HEK293 (cell line): ENCODE measurements at regions not wholly inside any gene's neighbourhood (a gene's known extent, or its start where the extent isn't known, plus 50 kb on each side); places are given as distances from the start of the nearest gene placed in this dataset.

Experiments used
- CTCF ChIA-PET: fragments of 350-600 bp; formaldehyde crosslinking; extraction: SDS; loops from one replicate; lab custom pipeline; 2021; ENCODE audit warnings: antibody characterized with exemption; lab: Yijun Ruan, JAX
- POLR2A ChIA-PET: fragments of 300-600 bp; formaldehyde crosslinking; extraction: SDS; loops from one replicate; lab custom pipeline; 2020; ENCODE audit warnings: antibody characterized with exemption, inconsistent platforms; lab: Yijun Ruan, JAX
- H3K27ac ChIP-seq: fragments of 200-500 bp; sonication (Bioruptor generic); 2 replicates; pipeline ENCODE4 v1.5.1; 2014; ENCODE audit warnings: low read depth, low read length, control low read depth, inconsistent platforms; ENCODE audit errors: extremely low read depth
- H3K36me3 ChIP-seq, 2 experiments: fragments of 200-500 bp in 1 of 2; sonication (Bioruptor generic) in 1 of 2; 1 replicate in 1 of 2; 2 replicates in 1 of 2; pipeline ENCODE4 v1.5.1; 2014 to 2017; ENCODE audit warnings: inconsistent platforms in 2 of 2, low read length in 2 of 2; ENCODE audit not compliant: control insufficient read depth in 2 of 2, insufficient read depth in 1 of 2
- H3K4me1 ChIP-seq: fragments of 200-500 bp; sonication (Bioruptor generic); 2 replicates; pipeline ENCODE4 v1.5.1; 2014; ENCODE audit warnings: mild to moderate bottlenecking, low read length, inconsistent platforms; ENCODE audit not compliant: control insufficient read depth, insufficient read depth
- H3K4me3 ChIP-seq: 2 replicates; pipeline ENCODE4 v1.5.1; 2011; ENCODE audit warnings: low read depth, mild to moderate bottlenecking, control low read depth, low read length, moderate library complexity
- H3K9me3 ChIP-seq: fragments of 200-500 bp; sonication (Bioruptor generic); 2 replicates; pipeline ENCODE4 v1.5.1; 2014; ENCODE audit warnings: low read depth, low read length, inconsistent platforms; ENCODE audit not compliant: control insufficient read depth, insufficient read depth
- EGR2 ChIP-seq: fragments of 450-650 bp; formaldehyde crosslinking; IDR thresholded peaks from 2 replicates; pipeline ENCODE4 v1.5.1; 2016; ENCODE audit warnings: low read depth, missing biosample characterization, missing genetic modification characterization
- GLI2 ChIP-seq: fragments of 450-650 bp; formaldehyde crosslinking; IDR thresholded peaks from 2 replicates; pipeline ENCODE4; 2017; ENCODE audit warnings: missing biosample characterization, missing genetic modification characterization, low read depth, borderline replicate concordance
- GLIS1 ChIP-seq: fragments of 450-650 bp; formaldehyde crosslinking; IDR thresholded peaks from 2 replicates; pipeline ENCODE4 v1.5.1; 2016; ENCODE audit warnings: missing biosample characterization, missing genetic modification characterization
- GLIS2 ChIP-seq: fragments of 450-650 bp; formaldehyde crosslinking; IDR thresholded peaks from 2 replicates; pipeline ENCODE4 v1.5.1; 2016; ENCODE audit warnings: missing biosample characterization, missing genetic modification characterization
- KLF10 ChIP-seq: fragments of 450-650 bp; IDR thresholded peaks from 2 replicates; pipeline ENCODE4 v1.5.1; 2018; ENCODE audit warnings: missing biosample characterization, mild to moderate bottlenecking, missing genetic modification characterization
- KLF9 ChIP-seq: fragments of 450-650 bp; formaldehyde crosslinking; IDR thresholded peaks from 2 replicates; pipeline ENCODE4 v1.5.1; 2016; ENCODE audit warnings: missing biosample characterization, missing genetic modification characterization, low read depth
- PBX3 ChIP-seq: sonication (generic); formaldehyde crosslinking; IDR thresholded peaks from 2 replicates; pipeline ENCODE4 v1.8.1; 2022; ENCODE audit warnings: mild to moderate bottlenecking, moderate library complexity, missing genetic modification reagents
- PRDM2 ChIP-seq: fragments of 450-650 bp; formaldehyde crosslinking; IDR thresholded peaks from 2 replicates; pipeline ENCODE4 v1.5.1; 2016; ENCODE audit warnings: missing biosample characterization, missing genetic modification characterization, borderline replicate concordance
- RBAK ChIP-seq: fragments of 450-650 bp; formaldehyde crosslinking; IDR thresholded peaks from 2 replicates; pipeline ENCODE4 v1.5.1; 2016; ENCODE audit warnings: missing biosample characterization, missing genetic modification characterization
- REPIN1 ChIP-seq: fragments of 450-650 bp; formaldehyde crosslinking; IDR thresholded peaks from 2 replicates; pipeline ENCODE4 v1.5.1; 2017; ENCODE audit warnings: missing biosample characterization, missing genetic modification characterization, low read depth
- ZEB2 ChIP-seq: fragments of 450-650 bp; formaldehyde crosslinking; IDR thresholded peaks from 2 replicates; pipeline ENCODE4 v1.5.1; 2016; ENCODE audit warnings: missing biosample characterization, missing genetic modification characterization
- ZNF112 ChIP-seq: fragments of 450-650 bp; formaldehyde crosslinking; IDR thresholded peaks from 2 replicates; pipeline ENCODE4 v1.5.0; 2017; ENCODE audit warnings: missing biosample characterization, missing genetic modification characterization
- ZNF138 ChIP-seq: fragments of 450-650 bp; formaldehyde crosslinking; IDR thresholded peaks from 2 replicates; pipeline ENCODE4 v1.5.1; 2016; ENCODE audit warnings: missing biosample characterization, missing genetic modification characterization, borderline replicate concordance
- ZNF18 ChIP-seq: fragments of 450-650 bp; formaldehyde crosslinking; IDR thresholded peaks from 2 replicates; pipeline ENCODE4 v1.5.1; 2016; ENCODE audit warnings: missing biosample characterization, missing genetic modification characterization
- ZNF211 ChIP-seq: fragments of 450-650 bp; formaldehyde crosslinking; IDR thresholded peaks from 2 replicates; pipeline ENCODE4 v1.5.1; 2016; ENCODE audit warnings: low read depth, missing biosample characterization, missing genetic modification characterization
- ZNF24 ChIP-seq: fragments of 450-650 bp; formaldehyde crosslinking; IDR thresholded peaks from 2 replicates; pipeline ENCODE4 v1.5.1; 2016; ENCODE audit warnings: missing biosample characterization, missing genetic modification characterization
- ZNF521 ChIP-seq: fragments of 450-650 bp; formaldehyde crosslinking; IDR thresholded peaks from 2 replicates; pipeline ENCODE4 v1.5.1; 2017; ENCODE audit warnings: missing biosample characterization, mild to moderate bottlenecking, missing genetic modification characterization
- ZNF677 ChIP-seq: fragments of 450-650 bp; IDR thresholded peaks from 2 replicates; pipeline ENCODE4 v1.5.0; 2018; ENCODE audit warnings: missing biosample characterization, mild to moderate bottlenecking, missing genetic modification characterization, moderate library complexity
- ZNF837 ChIP-seq: fragments of 450-650 bp; formaldehyde crosslinking; IDR thresholded peaks from 2 replicates; pipeline ENCODE4 v1.5.1; 2016; ENCODE audit warnings: missing biosample characterization, missing genetic modification characterization

- H3K4me3 ChIP-seq: no peak overlapping the region
- H3K27ac ChIP-seq: no peak overlapping the region
- H3K4me1 ChIP-seq: no peaks in the 10 kb centered on the region
- TF ChIP-seq RBAK (tag by site-specific recombination) (no peak), GLIS2 (tag by site-specific recombination) (no peak), PBX3 (CRISPR knock-in tag) (no peak)
- no peaks in the 10 kb centered on the region for H3K9me3 ChIP-seq
- no peaks in the 10 kb centered on the region for H3K36me3 ChIP-seq
- POLR2A ChIA-PET: no interaction called here
- CTCF ChIA-PET: interaction anchor here (0.6 kb wide), 1 partner anchor 432 kb away, joined by 4 read pairs; no protein-coding TSS in a partner anchor
Observed at GRCh38 chr21:28458446-28458845, 534.2 kb downstream of the LTN1 start.

- CTCF ChIA-PET: interaction anchor here (0.7 kb wide), 1 partner anchor 45 kb away, joined by 3 read pairs; no protein-coding TSS in a partner anchor
Observed at GRCh38 chr21:28455253-28455600, 537.5 kb downstream of the LTN1 start.

GRCh38 chr21:28454564-28455252 is 538.0 kb downstream of the LTN1 start:
- TF ChIP-seq ZNF837 (tag by site-specific recombination): no peak
- ChIA-PET POLR2A (no interaction called here), CTCF (interaction anchor here (0.7 kb wide), 1 partner anchor 46 kb away, joined by 3 read pairs; no protein-coding TSS in a partner anchor)
- H3K4me1 ChIP-seq: no peaks in the 10 kb centered on the region
- no peaks in the 10 kb centered on the region for H3K36me3 ChIP-seq
- no peak overlapping the region for H3K4me3 ChIP-seq
- no peak overlapping the region for H3K27ac ChIP-seq
- no peaks in the 10 kb centered on the region for H3K9me3 ChIP-seq

More at GRCh38 chr21:28455253-28455600, 537.5 kb downstream of the LTN1 start:
- H3K36me3 ChIP-seq: no peaks in the 10 kb centered on the region
- no peaks in the 10 kb centered on the region for H3K9me3 ChIP-seq
- POLR2A ChIA-PET: no interaction called here
- no peak overlapping the region for H3K4me3 ChIP-seq
- no peaks in the 10 kb centered on the region for H3K4me1 ChIP-seq
- no peak overlapping the region for H3K27ac ChIP-seq
- TF ChIP-seq ZNF138 (tag by site-specific recombination) (no peak), GLI2 (tag by site-specific recombination) (no peak), ZEB2 (tag by site-specific recombination) (no peak), GLIS1 (tag by site-specific recombination) (no peak), PRDM2 (no peak), ZNF521 (tag by site-specific recombination) (no peak)

GRCh38 chr21:28447462-28447861 is 545.2 kb downstream of the LTN1 start:
- ChIA-PET CTCF (no interaction called here), POLR2A (no interaction called here)
- Histone ChIP-seq H3K4me3 (no peak overlapping the region), H3K27ac (no peak overlapping the region), H3K4me1 (no peaks in the 10 kb centered on the region), H3K9me3 (no peaks in the 10 kb centered on the region), H3K36me3 (no peaks in the 10 kb centered on the region)
- TF ChIP-seq ZNF24: no peak
- TF ChIP-seq ZNF677: no peak
- no peak for TF ChIP-seq ZNF211
- no peak for TF ChIP-seq KLF9
- TF ChIP-seq GLIS1 (tag by site-specific recombination): no peak
- TF ChIP-seq ZNF112: no peak
- TF ChIP-seq KLF10 (tag by site-specific recombination): no peak
- no peak for TF ChIP-seq ZNF18 (tag by site-specific recombination)
- no peak for TF ChIP-seq REPIN1 (tag by site-specific recombination)
- no peak for TF ChIP-seq EGR2 (tag by site-specific recombination)
